ENCODE measurements at regions not wholly inside any gene's neighbourhood (a gene's known extent, or its start where the extent isn't known, plus 50 kb on each side); places are given as distances from the start of the nearest gene placed in this dataset.

GRCh38 chrX:122591546-122591945, 592.5 kb upstream of the GRIA3 start:
- TF ChIP-seq ZBTB10 (tag by site-specific recombination; IDR thresholded peaks at IDR 0.05), result no peak
- TF ChIP-seq CTCF (tag by site-specific recombination; IDR thresholded peaks at IDR 0.05), result no peak
- TF ChIP-seq ZBTB21 (tag by site-specific recombination; IDR thresholded peaks at IDR 0.05), result no peak
- no peak for TF ChIP-seq REST (tag by site-specific recombination; IDR thresholded peaks at IDR 0.05)
- TF ChIP-seq ZNF37A (tag by site-specific recombination; IDR thresholded peaks at IDR 0.05), result no peak
- TF ChIP-seq ELK4 (IDR thresholded peaks at IDR 0.05; ENCODE audit: borderline replicate concordance, low read depth, low read length), result no peak
- TF ChIP-seq ZNF391 (tag by site-specific recombination; IDR thresholded peaks at IDR 0.05; ENCODE audit: borderline replicate concordance, low read depth), result no peak
- no peak for TF ChIP-seq ZNF18 (tag by site-specific recombination; IDR thresholded peaks at IDR 0.05)
- TF ChIP-seq ZNF324 (tag by site-specific recombination; IDR thresholded peaks at IDR 0.05), result no peak
